ENCODE measurements at regions not wholly inside any gene's neighbourhood (a gene's known extent, or its start where the extent isn't known, plus 50 kb on each side); places are given as distances from the start of the nearest gene placed in this dataset.

- TF ChIP-seq CTCF (IDR thresholded peaks at IDR 0.05) (no peak), POLR2AphosphoS5 (IDR thresholded peaks at IDR 0.05) (no peak), POLR2A (IDR thresholded peaks at IDR 0.05; ENCODE audit: low read depth) (no peak)
Measured at GRCh38 chr5:33153831-33154230, 286.9 kb upstream of the TARS1 start.

All from esophagus muscularis mucosa (tissue), 3 donors.